ENCODE measurements at regions not wholly inside any gene's neighbourhood (a gene's known extent, or its start where the extent isn't known, plus 50 kb on each side); places are given as distances from the start of the nearest gene placed in this dataset.
A peak's percentile ranks its signal among the peaks of the same experiment; 100 is the strongest.

- TF ChIP-seq EP300 (IDR thresholded peaks at IDR 0.05; ENCODE audit: borderline replicate concordance) (no peak), NFIC (IDR thresholded peaks at IDR 0.05) (no peak), CEBPB (IDR thresholded peaks at IDR 0.05) (no peak), CREB1 (IDR thresholded peaks at IDR 0.05; ENCODE audit: low read depth) (no peak), ZBTB7A (IDR thresholded peaks at IDR 0.05; ENCODE audit: low read depth) (no peak), MAX (IDR thresholded peaks at IDR 0.05) (no peak), REST (IDR thresholded peaks at IDR 0.05; ENCODE audit: low read depth) (no peak), TAF1 (IDR thresholded peaks at IDR 0.05; ENCODE audit: low read depth) (no peak), FOXM1 (IDR thresholded peaks at IDR 0.05; ENCODE audit: borderline replicate concordance, low read depth) (no peak), YY1 (IDR thresholded peaks at IDR 0.05; ENCODE audit: low read depth) (no peak)
These were observed 229.8 kb upstream of the TARS1 start for GRCh38 chr5:33210978-33211377.

- TF ChIP-seq CREB1 (IDR thresholded peaks at IDR 0.05; ENCODE audit: low read depth) (no peak), EGR1 (IDR thresholded peaks at IDR 0.05) (no peak), TCF12 (IDR thresholded peaks at IDR 0.05; ENCODE audit: low read depth) (peak; percentile 76), RAD21 (IDR thresholded peaks at IDR 0.05; ENCODE audit: low read depth) (peak; percentile 6; the same call in 1 of the 2 replicates), FOXM1 (IDR thresholded peaks at IDR 0.05; ENCODE audit: borderline replicate concordance, low read depth) (peak; percentile 51; the same call in 1 of the 2 replicates), NFIC (IDR thresholded peaks at IDR 0.05) (peak; percentile 85), YY1 (IDR thresholded peaks at IDR 0.05; ENCODE audit: low read depth) (no peak), REST (IDR thresholded peaks at IDR 0.05; ENCODE audit: low read depth) (no peak), CEBPB (IDR thresholded peaks at IDR 0.05) (0 out of 2 replicates have a peak, but pooled peaks have one; percentile 4), EP300 (IDR thresholded peaks at IDR 0.05; ENCODE audit: borderline replicate concordance) (peak; percentile 79; the same call in 1 of the 2 replicates), USF1 (IDR thresholded peaks at IDR 0.05) (no peak), TEAD4 (IDR thresholded peaks at IDR 0.05) (peak; percentile 62), TAF1 (IDR thresholded peaks at IDR 0.05; ENCODE audit: low read depth) (no peak), ZBTB7A (IDR thresholded peaks at IDR 0.05; ENCODE audit: low read depth) (no peak), MAX (IDR thresholded peaks at IDR 0.05) (no peak)
These were observed 228.3 kb upstream of the TARS1 start for GRCh38 chr5:33212439-33212838.

- TF ChIP-seq NFIC (IDR thresholded peaks at IDR 0.05) (no peak), RAD21 (IDR thresholded peaks at IDR 0.05; ENCODE audit: low read depth) (no peak), REST (IDR thresholded peaks at IDR 0.05; ENCODE audit: low read depth) (no peak), EGR1 (IDR thresholded peaks at IDR 0.05) (no peak), YY1 (IDR thresholded peaks at IDR 0.05; ENCODE audit: low read depth) (no peak), FOXM1 (IDR thresholded peaks at IDR 0.05; ENCODE audit: borderline replicate concordance, low read depth) (no peak), CEBPB (IDR thresholded peaks at IDR 0.05) (no peak), TAF1 (IDR thresholded peaks at IDR 0.05; ENCODE audit: low read depth) (no peak), TEAD4 (IDR thresholded peaks at IDR 0.05) (no peak), MAX (IDR thresholded peaks at IDR 0.05) (no peak)
These were observed 227.9 kb upstream of the TARS1 start for GRCh38 chr5:33212900-33213299.

GRCh38 chr5:33223563-33224284 is 217.0 kb upstream of the TARS1 start:
- no peak for TF ChIP-seq FOXM1 (IDR thresholded peaks at IDR 0.05; ENCODE audit: borderline replicate concordance, low read depth)
- TF ChIP-seq EGR1 (IDR thresholded peaks at IDR 0.05) = no peak
- no peak for TF ChIP-seq MAX (IDR thresholded peaks at IDR 0.05)
- TF ChIP-seq USF1 (IDR thresholded peaks at IDR 0.05) = no peak
